Thyroid gland (tissue), 4 donors: ENCODE measurements at regions not wholly inside any gene's neighbourhood (a gene's known extent, or its start where the extent isn't known, plus 50 kb on each side); places are given as distances from the start of the nearest gene placed in this dataset.

Experiments
- POLR2A ChIP-seq, 2 donors: fragments of 450-650 bp; IDR thresholded peaks; one replicate each; pipeline ENCODE4 v1.6.1; 2017; ENCODE audit warnings: antibody characterized with exemption in 2 of 2, mild to moderate bottlenecking in 2 of 2, moderate library complexity in 1 of 2
- TF ChIP-seq, protein P1 (sequence below), 6 experiments: fragments of 200-600 bp in 3 of 6; fragments of 450-650 bp in 3 of 6; sonication (generic) in 3 of 6; IDR thresholded peaks; one replicate each; pipeline ENCODE4 v1.5.1; 2016 to 2019; ENCODE audit warnings: antibody characterized with exemption in 6 of 6, mild to moderate bottlenecking in 2 of 6, inconsistent platforms in 1 of 6, moderate library complexity in 1 of 6

DNA sequence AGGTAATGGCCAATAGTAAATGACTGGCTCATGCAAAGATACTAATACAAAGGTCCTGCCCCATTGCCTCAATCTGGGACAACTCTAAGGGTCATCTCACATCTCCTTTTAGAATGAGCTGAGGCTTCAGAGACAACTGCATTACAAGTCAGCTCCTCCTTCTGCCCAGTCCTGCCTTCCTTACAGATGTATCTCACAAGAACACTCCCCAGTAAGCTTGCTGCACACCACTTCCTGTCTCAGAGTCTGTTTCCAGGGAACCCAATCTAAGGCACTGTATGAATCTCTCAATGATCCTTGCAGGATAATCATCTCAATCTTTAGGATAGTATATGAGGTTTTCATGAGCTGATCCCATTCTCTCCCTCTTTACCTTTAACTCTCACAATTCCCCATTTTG is 57.8 kb upstream of the ZDHHC17 start:
- TF ChIP-seq, protein P1, sequence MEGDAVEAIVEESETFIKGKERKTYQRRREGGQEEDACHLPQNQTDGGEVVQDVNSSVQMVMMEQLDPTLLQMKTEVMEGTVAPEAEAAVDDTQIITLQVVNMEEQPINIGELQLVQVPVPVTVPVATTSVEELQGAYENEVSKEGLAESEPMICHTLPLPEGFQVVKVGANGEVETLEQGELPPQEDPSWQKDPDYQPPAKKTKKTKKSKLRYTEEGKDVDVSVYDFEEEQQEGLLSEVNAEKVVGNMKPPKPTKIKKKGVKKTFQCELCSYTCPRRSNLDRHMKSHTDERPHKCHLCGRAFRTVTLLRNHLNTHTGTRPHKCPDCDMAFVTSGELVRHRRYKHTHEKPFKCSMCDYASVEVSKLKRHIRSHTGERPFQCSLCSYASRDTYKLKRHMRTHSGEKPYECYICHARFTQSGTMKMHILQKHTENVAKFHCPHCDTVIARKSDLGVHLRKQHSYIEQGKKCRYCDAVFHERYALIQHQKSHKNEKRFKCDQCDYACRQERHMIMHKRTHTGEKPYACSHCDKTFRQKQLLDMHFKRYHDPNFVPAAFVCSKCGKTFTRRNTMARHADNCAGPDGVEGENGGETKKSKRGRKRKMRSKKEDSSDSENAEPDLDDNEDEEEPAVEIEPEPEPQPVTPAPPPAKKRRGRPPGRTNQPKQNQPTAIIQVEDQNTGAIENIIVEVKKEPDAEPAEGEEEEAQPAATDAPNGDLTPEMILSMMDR (IDR thresholded peaks at IDR 0.05), result no peak
- no peak for TF ChIP-seq POLR2A (IDR thresholded peaks at IDR 0.05)
